Adipocyte (in vitro differentiated cells): ENCODE measurements at regions not wholly inside any gene's neighbourhood (a gene's known extent, or its start where the extent isn't known, plus 50 kb on each side); places are given as distances from the start of the nearest gene placed in this dataset.

ENCODE experiments used
- DNase-seq: peaks from one replicate; pipeline ENCODE4 v3.0.0-alpha.2; 2015; ENCODE audit warnings: low read depth
- H3K27me3 ChIP-seq: replicated peaks from 2 replicates; pipeline ENCODE4 v1.7.0; 2013; ENCODE audit warnings: mild to moderate bottlenecking, low read length, moderate library complexity; ENCODE audit not compliant: control insufficient read depth, insufficient read depth
- H3K36me3 ChIP-seq: 2 replicates; pipeline ENCODE4 v1.7.0; 2013; ENCODE audit warnings: low read length, mild to moderate bottlenecking, moderate library complexity; ENCODE audit not compliant: control insufficient read depth, insufficient read depth, severe bottlenecking
- H3K4me1 ChIP-seq: 2 replicates; pipeline ENCODE4 v1.7.0; 2013; ENCODE audit warnings: mild to moderate bottlenecking, low read length, moderate library complexity; ENCODE audit not compliant: control insufficient read depth, insufficient read depth
- H3K4me3 ChIP-seq: 2 replicates; pipeline ENCODE4 v1.7.0; 2013; ENCODE audit warnings: mild to moderate bottlenecking, low read length, moderate library complexity
- H3K9ac ChIP-seq: 2 replicates; pipeline ENCODE4 v1.7.0; 2013; ENCODE audit warnings: mild to moderate bottlenecking, low read length, moderate library complexity
- H3K9me3 ChIP-seq: 2 replicates; pipeline ENCODE4 v1.7.0; 2013; ENCODE audit warnings: mild to moderate bottlenecking, low read length, moderate library complexity; ENCODE audit not compliant: control insufficient read depth

- peak; percentile 1 for DNase-seq
- Histone ChIP-seq H3K9ac (no peak overlapping the region), H3K27me3 (no peaks in the 10 kb centered on the region), H3K36me3 (no peaks in the 10 kb centered on the region), H3K9me3 (peaks cover 7% of the 10 kb centered on the region), H3K4me1 (no peaks in the 10 kb centered on the region), H3K4me3 (no peak overlapping the region)
Observed at GRCh38 chr5:158349987-158350386, 491.0 kb upstream of the CLINT1 start.

GRCh38 chr5:158344376-158344775 is 485.4 kb upstream of the CLINT1 start:
- Histone ChIP-seq H3K4me1 (peaks cover 12% of the 10 kb centered on the region), H3K36me3 (no peaks in the 10 kb centered on the region), H3K9me3 (peaks cover 6% of the 10 kb centered on the region), H3K9ac (no peak overlapping the region), H3K4me3 (no peak overlapping the region), H3K27me3 (no peaks in the 10 kb centered on the region)
- no peak for DNase-seq

- no peaks in the 10 kb centered on the region for H3K36me3 ChIP-seq
- H3K4me1 ChIP-seq = peaks cover 12% of the 10 kb centered on the region
- H3K9ac ChIP-seq = no peak overlapping the region
- peaks cover 9% of the 10 kb centered on the region for H3K9me3 ChIP-seq
- no peak overlapping the region for H3K4me3 ChIP-seq
- DNase-seq = peak; percentile 1
- H3K27me3 ChIP-seq = no peaks in the 10 kb centered on the region
Observed at GRCh38 chr5:158340608-158341007, 481.7 kb upstream of the CLINT1 start.

- H3K9me3 ChIP-seq = peaks cover 19% of the 10 kb centered on the region
- H3K4me3 ChIP-seq = no peak overlapping the region
- no peaks in the 10 kb centered on the region for H3K4me1 ChIP-seq
- no peak overlapping the region for H3K9ac ChIP-seq
- H3K27me3 ChIP-seq = no peaks in the 10 kb centered on the region
- DNase-seq = no peak
- H3K36me3 ChIP-seq = no peaks in the 10 kb centered on the region
Observed at GRCh38 chr5:158326256-158326655, 467.3 kb upstream of the CLINT1 start.

GRCh38 chr5:158324236-158324635 is 465.3 kb upstream of the CLINT1 start:
- no peak overlapping the region for H3K4me3 ChIP-seq
- H3K4me1 ChIP-seq = no peaks in the 10 kb centered on the region
- H3K9ac ChIP-seq = no peak overlapping the region
- no peak for DNase-seq
- H3K9me3 ChIP-seq = peaks cover 3% of the 10 kb centered on the region
- no peaks in the 10 kb centered on the region for H3K36me3 ChIP-seq
- H3K27me3 ChIP-seq = no peaks in the 10 kb centered on the region

- H3K9ac ChIP-seq = no peak overlapping the region
- DNase-seq = no peak
- no peak overlapping the region for H3K4me3 ChIP-seq
Observed at GRCh38 chr5:158322620-158323019, 463.7 kb upstream of the CLINT1 start.

GRCh38 chr5:158320934-158321333 is 462.0 kb upstream of the CLINT1 start:
- Histone ChIP-seq H3K9ac (no peak overlapping the region), H3K36me3 (no peaks in the 10 kb centered on the region), H3K4me1 (no peaks in the 10 kb centered on the region), H3K9me3 (no peaks in the 10 kb centered on the region), H3K27me3 (no peaks in the 10 kb centered on the region), H3K4me3 (no peak overlapping the region)
- DNase-seq = no peak

More at GRCh38 chr5:158322620-158323019, 463.7 kb upstream of the CLINT1 start:
- H3K36me3 ChIP-seq = no peaks in the 10 kb centered on the region
- H3K4me1 ChIP-seq = no peaks in the 10 kb centered on the region
- H3K9me3 ChIP-seq = no peaks in the 10 kb centered on the region
- H3K27me3 ChIP-seq = no peaks in the 10 kb centered on the region

GRCh38 chr5:158320178-158320674 is 461.3 kb upstream of the CLINT1 start:
- no peak overlapping the region for H3K9ac ChIP-seq
- H3K27me3 ChIP-seq = no peaks in the 10 kb centered on the region
- DNase-seq = peak; percentile 3
- H3K36me3 ChIP-seq = no peaks in the 10 kb centered on the region
- H3K9me3 ChIP-seq = no peaks in the 10 kb centered on the region
- H3K4me3 ChIP-seq = no peak overlapping the region
- H3K4me1 ChIP-seq = no peaks in the 10 kb centered on the region

- H3K4me3 ChIP-seq = no peak overlapping the region
- H3K9ac ChIP-seq = no peak overlapping the region
- no peaks in the 10 kb centered on the region for H3K27me3 ChIP-seq
- no peak for DNase-seq
- no peaks in the 10 kb centered on the region for H3K4me1 ChIP-seq
- no peaks in the 10 kb centered on the region for H3K9me3 ChIP-seq
- no peaks in the 10 kb centered on the region for H3K36me3 ChIP-seq
Observed at GRCh38 chr5:158317507-158317906, 458.6 kb upstream of the CLINT1 start.

GRCh38 chr5:158313733-158314464 is 455.0 kb upstream of the CLINT1 start:
- H3K36me3 ChIP-seq = no peaks in the 10 kb centered on the region
- H3K4me1 ChIP-seq = no peaks in the 10 kb centered on the region
- no peaks in the 10 kb centered on the region for H3K27me3 ChIP-seq
- H3K9ac ChIP-seq = no peak overlapping the region
- H3K9me3 ChIP-seq = no peaks in the 10 kb centered on the region
- DNase-seq = no peak
- H3K4me3 ChIP-seq = no peak overlapping the region

- no peak overlapping the region for H3K4me3 ChIP-seq
- H3K27me3 ChIP-seq = no peaks in the 10 kb centered on the region
- no peak for DNase-seq
- H3K4me1 ChIP-seq = no peaks in the 10 kb centered on the region
- no peaks in the 10 kb centered on the region for H3K9me3 ChIP-seq
- H3K9ac ChIP-seq = no peak overlapping the region
- H3K36me3 ChIP-seq = no peaks in the 10 kb centered on the region
Observed at GRCh38 chr5:158313027-158313732, 454.2 kb upstream of the CLINT1 start.
